Transverse colon (tissue), 4 donors: ENCODE measurements at regions not wholly inside any gene's neighbourhood (a gene's known extent, or its start where the extent isn't known, plus 50 kb on each side); places are given as distances from the start of the nearest gene placed in this dataset.

Experiments
- EP300 ChIP-seq: sonication (generic); formaldehyde crosslinking; IDR thresholded peaks from one replicate; pipeline ENCODE4 v1.6.1; 2017; ENCODE audit warnings: antibody characterized with exemption, low read depth
- POLR2A ChIP-seq: fragments of 450-650 bp; IDR thresholded peaks from one replicate; pipeline ENCODE4 v1.6.1; 2016; ENCODE audit warnings: antibody characterized with exemption, mild to moderate bottlenecking, moderate library complexity
- POLR2AphosphoS5 ChIP-seq, 3 donors: sonication (generic); formaldehyde crosslinking; IDR thresholded peaks; one replicate each; pipeline ENCODE4 v1.6.1; 2016; ENCODE audit warnings: antibody characterized with exemption in 3 of 3
- TF ChIP-seq, protein P1 (sequence below), 5 experiments: fragments of 200-600 bp in 3 of 5; fragments of 450-650 bp in 2 of 5; sonication (generic) in 3 of 5; IDR thresholded peaks; 1 replicate in 2 of 5; 2 replicates in 3 of 5; pipeline ENCODE4 v1.5.1; 2016 to 2017; ENCODE audit warnings: antibody characterized with exemption in 5 of 5, inconsistent platforms in 3 of 5, mild to moderate bottlenecking in 2 of 5, moderate library complexity in 1 of 5

DNA sequence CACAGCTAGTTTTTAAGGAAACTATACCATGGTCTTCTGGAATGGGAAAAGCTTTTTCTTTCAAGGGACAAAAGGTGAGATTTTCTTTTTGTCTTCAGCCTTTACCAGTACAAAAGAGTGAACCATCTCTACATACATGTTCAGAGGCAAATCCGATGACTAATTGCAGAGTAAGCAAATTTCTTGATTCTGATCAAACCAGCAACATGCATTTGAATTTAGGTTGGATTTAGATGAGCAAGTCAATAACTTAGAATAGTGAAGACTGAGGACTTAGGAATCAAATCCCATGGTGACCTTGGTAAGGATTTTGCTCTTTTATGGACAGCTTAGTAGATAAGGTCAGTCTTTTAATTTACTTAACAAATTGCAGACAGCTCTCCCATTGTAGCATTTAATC lies 65.9 kb upstream of the BLID start:
- TF ChIP-seq, protein P1, sequence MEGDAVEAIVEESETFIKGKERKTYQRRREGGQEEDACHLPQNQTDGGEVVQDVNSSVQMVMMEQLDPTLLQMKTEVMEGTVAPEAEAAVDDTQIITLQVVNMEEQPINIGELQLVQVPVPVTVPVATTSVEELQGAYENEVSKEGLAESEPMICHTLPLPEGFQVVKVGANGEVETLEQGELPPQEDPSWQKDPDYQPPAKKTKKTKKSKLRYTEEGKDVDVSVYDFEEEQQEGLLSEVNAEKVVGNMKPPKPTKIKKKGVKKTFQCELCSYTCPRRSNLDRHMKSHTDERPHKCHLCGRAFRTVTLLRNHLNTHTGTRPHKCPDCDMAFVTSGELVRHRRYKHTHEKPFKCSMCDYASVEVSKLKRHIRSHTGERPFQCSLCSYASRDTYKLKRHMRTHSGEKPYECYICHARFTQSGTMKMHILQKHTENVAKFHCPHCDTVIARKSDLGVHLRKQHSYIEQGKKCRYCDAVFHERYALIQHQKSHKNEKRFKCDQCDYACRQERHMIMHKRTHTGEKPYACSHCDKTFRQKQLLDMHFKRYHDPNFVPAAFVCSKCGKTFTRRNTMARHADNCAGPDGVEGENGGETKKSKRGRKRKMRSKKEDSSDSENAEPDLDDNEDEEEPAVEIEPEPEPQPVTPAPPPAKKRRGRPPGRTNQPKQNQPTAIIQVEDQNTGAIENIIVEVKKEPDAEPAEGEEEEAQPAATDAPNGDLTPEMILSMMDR (IDR thresholded peaks at IDR 0.05) = no peak
- TF ChIP-seq POLR2A (no peak), POLR2AphosphoS5 (IDR thresholded peaks at IDR 0.05) (no peak), EP300 (no peak)
